NCI-H526 treated with DMSO at 0.1 percent for 48 hours (cell line): ENCODE measurements at regions not wholly inside any gene's neighbourhood (a gene's known extent, or its start where the extent isn't known, plus 50 kb on each side); places are given as distances from the start of the nearest gene placed in this dataset.
A peak's percentile ranks its signal among the peaks of the same experiment; 100 is the strongest.
"Not testable (repeated sequence)": the region's sequence is repeated elsewhere in the genome, so short reads cannot be mapped to it uniquely, and the experiment has no call there.

Experiments used
- DNase-seq: peaks from one replicate; lab custom pipeline; 2025; lab: John Stamatoyannopoulos, UW

DNA sequence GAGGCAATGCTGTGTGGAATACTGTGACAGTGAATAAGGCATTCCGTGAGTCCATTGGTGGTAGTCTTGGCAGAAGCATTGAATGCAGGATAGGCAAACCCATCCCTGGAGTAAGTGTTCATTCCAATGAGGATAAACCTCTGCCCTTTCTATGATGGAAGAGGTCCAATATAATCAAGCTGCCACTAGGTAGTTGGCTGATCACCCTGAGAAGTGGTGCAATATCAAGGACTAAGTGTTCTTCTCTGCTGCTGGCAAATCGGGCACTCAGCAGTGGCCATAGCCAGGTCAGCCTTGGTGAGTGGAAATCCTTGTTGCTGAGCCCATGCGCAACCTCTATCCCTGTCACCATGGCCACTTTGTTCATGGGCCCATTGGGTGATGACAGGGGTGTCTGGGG, 70.1 kb downstream of the FBXO4 start:
- no peak for DNase-seq

GRCh38 chr5:42001673-42002072, 76.6 kb downstream of the FBXO4 start:
- DNase-seq, result no peak

GRCh38 chr5:42003852-42004251, 78.8 kb downstream of the FBXO4 start:
- not testable (repeated sequence) for DNase-seq

DNA sequence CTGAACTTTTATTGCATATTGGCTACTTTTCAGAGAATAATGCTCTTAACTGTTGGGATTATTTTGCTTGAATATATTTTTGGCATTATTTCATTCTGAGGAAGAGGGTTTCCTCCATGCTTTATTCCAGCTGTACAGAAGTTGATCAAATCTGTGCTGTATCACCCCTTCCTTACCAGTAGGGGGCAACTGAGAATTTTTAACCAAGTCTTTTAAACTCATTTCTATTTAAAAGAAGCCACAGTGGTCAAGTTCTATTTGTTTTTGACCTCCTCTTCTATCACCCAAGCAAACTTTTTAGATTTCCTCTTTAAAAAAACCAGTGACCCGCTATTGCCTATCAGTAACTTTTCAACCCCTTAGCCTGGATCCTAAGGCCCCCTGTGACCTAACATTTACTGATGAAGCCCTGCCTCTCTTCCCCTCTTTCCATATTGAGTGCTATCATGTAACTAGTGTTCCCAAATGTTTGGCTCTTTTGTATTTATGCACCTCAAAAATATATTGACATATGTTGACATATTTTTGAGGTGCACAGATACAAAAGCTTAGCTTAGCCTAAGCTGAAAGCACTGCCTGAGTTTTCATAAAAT, 80.6 kb downstream of the FBXO4 start:
- peak; percentile 31 for DNase-seq

GRCh38 chr5:42013561-42013960, 88.5 kb downstream of the FBXO4 start:
- no peak for DNase-seq

GRCh38 chr5:42015254-42015653, 90.2 kb downstream of the FBXO4 start:
- DNase-seq, result no peak

GRCh38 chr5:42015681-42016080, 90.6 kb downstream of the FBXO4 start:
- DNase-seq, result no peak

GRCh38 chr5:42020788-42021530, 95.9 kb downstream of the FBXO4 start:
- DNase-seq, result no peak

GRCh38 chr5:42021923-42022322, 96.8 kb downstream of the FBXO4 start:
- no peak for DNase-seq

GRCh38 chr5:42022383-42022972, 97.4 kb downstream of the FBXO4 start:
- DNase-seq, result no peak

- no peak for DNase-seq
Observed at GRCh38 chr5:42026446-42026845, 101.4 kb downstream of the FBXO4 start.

DNA sequence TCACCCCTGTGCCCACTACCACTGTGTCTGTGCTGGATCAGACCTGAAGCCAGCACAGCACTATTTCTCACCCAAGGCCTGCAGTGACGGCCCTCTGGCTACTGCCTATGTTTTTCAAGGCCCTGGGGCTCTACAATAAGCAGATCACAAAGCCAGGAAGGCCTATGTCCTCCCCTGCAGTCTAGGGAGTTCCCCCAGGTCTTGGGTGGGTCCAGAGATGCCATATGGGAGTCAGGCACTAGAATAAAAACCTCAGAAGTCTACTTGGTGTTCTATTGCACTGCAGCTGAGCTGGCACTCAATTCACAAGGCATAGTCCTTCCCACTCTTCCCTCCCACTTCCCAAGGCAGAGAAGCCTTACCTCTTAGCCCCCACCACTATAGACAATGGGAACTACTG, 107.1 kb downstream of the FBXO4 start:
- no peak for DNase-seq

GRCh38 chr5:42035526-42035925, 110.4 kb downstream of the FBXO4 start:
- no peak for DNase-seq

GRCh38 chr5:42036379-42036778, 111.3 kb downstream of the FBXO4 start:
- no peak for DNase-seq

GRCh38 chr5:42037379-42037932, 112.4 kb downstream of the FBXO4 start:
- no peak for DNase-seq

DNA sequence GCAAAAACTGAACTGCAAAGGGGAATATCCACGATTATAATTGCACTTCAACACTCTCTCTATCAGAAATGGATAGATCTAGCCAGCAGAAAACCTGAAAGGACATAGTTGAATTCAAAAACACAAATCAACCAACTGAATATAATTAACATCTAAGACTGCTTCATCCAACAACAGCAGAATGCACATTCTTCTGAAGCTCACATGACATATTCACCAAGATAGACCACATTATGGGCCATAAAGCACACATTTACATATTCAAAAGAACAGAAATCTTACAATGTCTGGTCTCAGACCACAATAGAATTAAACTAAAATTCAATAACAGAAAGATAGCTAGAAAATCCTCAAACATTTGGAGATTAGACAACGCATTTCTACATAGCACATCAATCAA, 118.3 kb downstream of the FBXO4 start:
- no peak for DNase-seq

- peak; percentile 38 for DNase-seq
Observed at GRCh38 chr5:42057254-42057690, 132.2 kb downstream of the FBXO4 start.

DNA sequence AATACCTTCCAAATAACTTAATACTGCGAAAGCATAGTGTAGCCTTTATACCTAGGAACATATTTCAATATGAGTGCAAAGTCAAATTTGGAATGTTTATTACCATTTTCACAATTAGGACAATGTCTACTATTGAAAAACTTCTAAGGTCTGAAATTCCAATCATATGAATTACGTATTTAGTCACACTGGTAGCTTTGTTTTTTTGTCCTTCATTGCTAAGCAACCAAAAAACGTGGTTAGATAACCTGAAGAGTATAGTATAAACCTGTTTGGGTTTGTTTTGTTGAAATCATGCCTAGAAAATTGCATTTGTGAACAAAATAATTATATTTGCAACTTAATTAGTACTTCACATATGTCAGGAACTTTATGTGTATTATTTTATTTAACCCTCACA, 134.2 kb downstream of the FBXO4 start:
- DNase-seq, result no peak

GRCh38 chr5:42059778-42060464, 134.8 kb downstream of the FBXO4 start:
- DNase-seq, result no peak

DNA sequence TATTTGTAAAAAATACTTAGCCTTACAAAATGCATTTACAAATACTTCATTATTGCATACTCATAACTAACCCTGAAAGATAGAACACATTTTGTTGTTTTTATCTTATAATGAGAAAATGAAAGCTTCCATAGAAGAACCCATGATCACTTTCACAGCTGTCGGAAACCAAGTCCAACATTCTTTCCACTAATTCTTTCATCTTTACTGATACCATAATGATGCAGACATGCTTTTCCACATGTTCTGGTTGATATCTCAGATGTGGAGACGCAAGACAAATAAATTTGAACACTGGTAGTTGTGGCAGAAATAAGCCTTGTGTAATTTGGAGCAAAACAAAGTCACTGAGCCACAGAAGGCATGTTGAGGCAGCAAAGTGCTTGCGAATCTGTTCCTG, 136.0 kb downstream of the FBXO4 start:
- DNase-seq, result no peak

GRCh38 chr5:42064821-42065220, 139.7 kb downstream of the FBXO4 start:
- DNase-seq, result no peak

DNA sequence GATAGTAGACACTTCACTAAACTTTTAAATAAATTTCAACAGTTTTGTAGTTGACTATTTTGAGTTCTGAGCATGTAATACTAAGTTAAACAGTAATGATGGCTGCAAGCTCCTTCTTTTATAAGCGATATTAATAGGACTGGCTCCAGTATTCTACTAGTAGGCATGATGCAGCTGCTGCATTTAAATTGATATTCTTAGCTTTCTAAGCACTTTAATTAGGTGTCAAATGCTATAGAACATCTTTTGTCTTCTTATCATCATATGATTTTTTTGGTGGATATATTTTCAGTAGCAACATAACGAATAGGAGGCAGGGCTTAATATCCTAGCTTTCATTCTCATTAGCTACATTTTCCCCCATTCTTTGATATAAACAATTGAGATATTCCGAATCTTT, 141.1 kb downstream of the FBXO4 start:
- DNase-seq, result no peak

DNA sequence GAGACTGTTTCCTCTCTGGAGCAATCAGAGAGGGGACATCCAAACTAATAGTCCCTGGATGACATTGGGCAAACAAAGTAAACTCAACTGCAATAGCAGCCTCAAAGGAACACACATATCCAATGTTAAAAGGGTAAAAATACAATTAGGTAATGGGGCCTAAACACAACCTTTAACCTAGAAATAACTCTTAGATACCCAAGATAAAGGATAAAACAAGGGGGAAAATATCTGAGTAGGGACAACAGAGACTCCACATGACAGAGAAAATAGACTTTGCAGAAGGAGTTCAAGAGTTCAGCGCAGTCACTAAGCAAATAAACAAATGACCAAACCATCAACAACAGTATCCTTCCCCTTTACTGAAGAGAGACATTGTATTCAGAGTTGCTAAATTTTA, 149.3 kb downstream of the FBXO4 start:
- no peak for DNase-seq
